ENCODE measurements at regions not wholly inside any gene's neighbourhood (a gene's known extent, or its start where the extent isn't known, plus 50 kb on each side); places are given as distances from the start of the nearest gene placed in this dataset.

GRCh38 chr1:22290611-22291010, 147.7 kb upstream of the WNT4 start:
- TF ChIP-seq MYC (IDR thresholded peaks at IDR 0.05; ENCODE audit: low read depth, low read length), result no peak
- TF ChIP-seq CTCF (IDR thresholded peaks at IDR 0.05; ENCODE audit: extremely low read depth in 1 of 2, insufficient read depth in 1 of 2, low read depth in 1 of 2, low read length in 2 of 2), result no peak
- no peak for TF ChIP-seq MAX (IDR thresholded peaks at IDR 0.05; ENCODE audit: insufficient read depth, insufficient read length)
- TF ChIP-seq POLR2A (IDR thresholded peaks at IDR 0.05; ENCODE audit: low read depth, low read length), result no peak
- no peak for TF ChIP-seq POLR2AphosphoS5 (IDR thresholded peaks at IDR 0.05; ENCODE audit: insufficient read depth, low read depth, low read length)
- no peak for TF ChIP-seq GATA2 (IDR thresholded peaks at IDR 0.05; ENCODE audit: insufficient read depth, insufficient read length, low read depth, low read length)
- no peak for TF ChIP-seq EZH2 (IDR thresholded peaks at IDR 0.05; ENCODE audit: borderline replicate concordance, low read depth, low read length, severe bottlenecking)
- TF ChIP-seq JUN (IDR thresholded peaks at IDR 0.05; ENCODE audit: borderline replicate concordance, insufficient read depth, insufficient read length, low read depth), result no peak

All from endothelial cell of umbilical vein (primary cell).